GM18511 (cell line): ENCODE measurements at regions not wholly inside any gene's neighbourhood (a gene's known extent, or its start where the extent isn't known, plus 50 kb on each side); places are given as distances from the start of the nearest gene placed in this dataset.

Source experiments
- ATAC-seq: cut with Tn5 transposase; IDR thresholded peaks from one replicate; pipeline ENCODE4 v1.9.1; 2021; ENCODE audit warnings: mild to moderate bottlenecking, moderate library complexity; ENCODE audit not compliant: unreplicated experiment

- no peak for ATAC-seq
Measured at GRCh38 chr2:40886100-40886499, 434.2 kb upstream of the SLC8A1 start.

DNA sequence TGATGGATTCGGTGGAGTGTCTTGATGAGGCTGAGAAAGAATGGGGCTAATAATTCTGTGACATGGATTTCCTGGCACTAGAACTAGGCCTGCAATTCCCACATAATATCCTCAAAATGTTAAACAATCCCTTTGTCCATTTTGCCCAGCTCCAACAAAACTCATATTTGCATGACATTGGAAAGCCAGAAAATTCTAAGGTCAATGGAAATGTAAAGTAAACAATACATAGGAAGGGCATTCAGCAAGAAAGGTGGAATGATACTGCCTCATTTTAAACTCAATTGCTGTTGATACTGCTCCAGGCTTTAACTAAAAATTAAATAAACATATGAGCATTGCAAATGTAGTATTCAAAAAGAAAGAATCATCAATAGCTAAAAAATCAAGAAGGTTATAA is 434.8 kb upstream of the SLC8A1 start:
- ATAC-seq = no peak

- no peak for ATAC-seq
Measured at GRCh38 chr2:40896358-40896757, 444.5 kb upstream of the SLC8A1 start.

- no peak for ATAC-seq
Measured at GRCh38 chr2:40914666-40915065, 462.8 kb upstream of the SLC8A1 start.

GRCh38 chr2:40915651-40916050 is 463.8 kb upstream of the SLC8A1 start:
- ATAC-seq = no peak

DNA sequence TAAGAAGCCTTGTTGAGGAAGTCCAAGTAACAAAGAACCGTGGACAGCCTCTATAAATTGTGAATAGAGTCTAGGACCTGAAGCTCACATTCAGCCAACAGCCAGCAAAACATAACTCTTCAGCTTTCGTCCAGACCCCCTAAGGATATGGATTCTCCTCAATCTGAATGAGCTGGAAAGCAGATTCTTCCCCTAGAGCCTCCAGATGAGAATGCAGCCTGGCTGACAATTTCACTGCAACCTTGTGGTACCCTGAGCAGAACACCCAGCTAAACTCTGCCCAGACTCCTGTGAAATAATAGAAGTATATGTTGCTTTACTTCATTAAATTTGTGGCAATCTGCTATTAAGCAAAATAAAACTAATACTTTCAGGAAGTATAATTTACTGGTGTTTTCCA is 483.5 kb upstream of the SLC8A1 start:
- no peak for ATAC-seq

DNA sequence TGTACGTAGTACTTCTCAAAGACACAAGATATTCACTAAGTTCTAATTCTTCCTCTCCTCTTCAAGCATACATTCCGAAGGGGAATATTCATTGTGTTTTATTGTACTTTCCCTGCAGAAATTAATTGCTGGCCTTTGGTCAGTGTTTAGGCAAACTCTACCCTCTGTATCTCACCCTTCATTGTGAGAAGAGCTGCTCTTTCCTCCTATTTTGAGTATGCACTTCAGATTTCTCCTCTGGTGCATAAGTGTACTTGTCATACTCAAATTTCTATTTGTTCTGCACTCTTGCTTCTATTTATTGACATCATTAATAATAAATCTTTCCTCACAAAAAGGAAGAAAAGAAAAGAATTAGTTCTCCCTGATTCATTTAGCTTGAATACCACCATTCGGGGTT is 485.4 kb upstream of the SLC8A1 start:
- ATAC-seq = no peak

GRCh38 chr2:40953341-40953740 is 501.5 kb upstream of the SLC8A1 start:
- no peak for ATAC-seq

GRCh38 chr2:40955042-40955441 is 503.2 kb upstream of the SLC8A1 start:
- no peak for ATAC-seq

- no peak for ATAC-seq
Measured at GRCh38 chr2:40955635-40956034, 503.7 kb upstream of the SLC8A1 start.

GRCh38 chr2:40957508-40957907 is 505.6 kb upstream of the SLC8A1 start:
- ATAC-seq = peak; percentile 54

GRCh38 chr2:40962026-40962425 is 510.1 kb upstream of the SLC8A1 start:
- ATAC-seq = no peak

GRCh38 chr2:40964509-40965250 is 512.8 kb upstream of the SLC8A1 start:
- no peak for ATAC-seq

DNA sequence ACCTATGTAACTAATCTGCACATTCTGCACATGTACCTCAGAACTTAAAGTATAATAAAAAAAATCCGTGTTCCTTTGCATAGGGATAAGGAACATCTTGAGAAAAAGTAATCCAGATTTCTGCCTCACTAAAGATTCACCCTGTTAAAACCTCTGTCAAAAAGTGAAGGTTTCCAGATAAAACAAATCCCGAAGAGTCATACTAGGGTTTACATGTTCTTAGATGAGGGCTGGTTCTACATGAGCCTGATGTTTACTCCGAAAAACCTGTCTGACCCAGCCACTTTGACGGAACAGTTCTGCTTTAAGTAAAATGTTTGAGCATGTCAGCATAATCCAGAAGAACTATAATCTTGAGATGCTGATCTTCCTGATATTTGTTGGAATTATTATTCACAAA is 515.6 kb upstream of the SLC8A1 start:
- ATAC-seq = no peak

- no peak for ATAC-seq
Measured at GRCh38 chr2:40975151-40975550, 523.3 kb upstream of the SLC8A1 start.

DNA sequence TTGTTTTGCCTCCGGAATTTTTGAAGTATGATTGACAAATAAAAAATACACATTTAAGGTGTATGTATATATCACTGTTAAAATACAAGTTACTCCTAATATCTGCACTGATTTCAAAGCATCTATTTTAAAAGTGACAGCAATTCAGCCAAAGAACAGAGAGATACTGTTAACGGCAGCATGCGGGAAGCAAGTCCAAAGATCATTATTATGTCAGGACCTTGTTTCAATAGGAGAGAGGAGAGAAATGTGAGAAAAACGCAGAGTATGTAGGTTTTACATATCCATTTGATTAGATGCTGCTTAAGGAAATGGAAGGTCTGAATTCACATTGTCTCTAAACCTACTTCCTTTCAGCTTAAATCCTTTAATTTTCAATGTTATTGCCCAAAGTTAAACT is 545.5 kb upstream of the SLC8A1 start:
- ATAC-seq = no peak

GRCh38 chr2:41000374-41000773 is 548.5 kb upstream of the SLC8A1 start:
- no peak for ATAC-seq

- no peak for ATAC-seq
Measured at GRCh38 chr2:41000906-41001305, 549.0 kb upstream of the SLC8A1 start.

DNA sequence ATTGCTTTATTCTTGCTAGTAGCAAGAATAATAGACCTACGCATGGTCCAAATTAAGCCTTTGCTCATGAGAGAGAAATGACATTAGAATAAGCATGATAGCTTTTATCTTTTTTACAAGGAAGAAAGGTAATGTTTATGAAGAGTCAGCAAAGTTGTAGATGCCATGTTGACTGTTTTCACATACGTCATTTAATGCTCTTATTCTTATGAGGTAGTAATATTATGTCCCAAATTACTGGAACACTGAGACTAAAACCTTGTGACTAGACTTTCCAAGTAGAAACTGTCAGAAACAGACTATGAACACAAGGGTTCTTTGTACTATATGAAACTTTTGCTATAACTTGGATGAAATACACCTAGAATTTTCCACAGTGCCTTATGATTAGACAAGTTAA is 552.8 kb upstream of the SLC8A1 start:
- ATAC-seq = no peak

- no peak for ATAC-seq
Measured at GRCh38 chr2:41020358-41020757, 568.5 kb upstream of the SLC8A1 start.

GRCh38 chr2:41024816-41025215 is 572.9 kb upstream of the SLC8A1 start:
- no peak for ATAC-seq

DNA sequence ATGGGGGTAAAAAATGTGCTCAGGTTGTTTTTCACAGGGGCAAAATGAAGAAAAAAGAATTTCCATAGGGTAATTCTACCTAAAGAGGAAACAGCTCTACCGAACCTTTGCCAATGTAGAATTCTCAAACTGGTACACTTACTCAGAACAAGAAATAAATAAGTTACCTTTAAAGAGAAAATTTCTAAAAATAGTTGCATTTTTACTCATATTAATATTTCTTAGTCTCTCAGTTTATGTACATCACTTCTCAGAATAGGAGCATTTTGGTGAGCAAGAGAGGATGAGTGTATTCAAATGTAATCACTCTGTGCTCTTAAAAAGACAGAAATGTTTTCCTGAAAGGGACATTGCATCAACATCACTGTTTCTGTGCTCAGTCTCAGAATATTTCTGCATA is 574.7 kb upstream of the SLC8A1 start:
- peak; percentile 87 for ATAC-seq

- ATAC-seq = peak; percentile 6
Measured at GRCh38 chr2:41027095-41027494, 575.2 kb upstream of the SLC8A1 start.
